HG03103 (cell line): ENCODE measurements at regions not wholly inside any gene's neighbourhood (a gene's known extent, or its start where the extent isn't known, plus 50 kb on each side); places are given as distances from the start of the nearest gene placed in this dataset.

Experiments
- ATAC-seq: cut with Tn5 transposase; IDR thresholded peaks from one replicate; pipeline ENCODE4 v1.9.1; 2021; ENCODE audit warnings: low read depth; ENCODE audit not compliant: unreplicated experiment

DNA sequence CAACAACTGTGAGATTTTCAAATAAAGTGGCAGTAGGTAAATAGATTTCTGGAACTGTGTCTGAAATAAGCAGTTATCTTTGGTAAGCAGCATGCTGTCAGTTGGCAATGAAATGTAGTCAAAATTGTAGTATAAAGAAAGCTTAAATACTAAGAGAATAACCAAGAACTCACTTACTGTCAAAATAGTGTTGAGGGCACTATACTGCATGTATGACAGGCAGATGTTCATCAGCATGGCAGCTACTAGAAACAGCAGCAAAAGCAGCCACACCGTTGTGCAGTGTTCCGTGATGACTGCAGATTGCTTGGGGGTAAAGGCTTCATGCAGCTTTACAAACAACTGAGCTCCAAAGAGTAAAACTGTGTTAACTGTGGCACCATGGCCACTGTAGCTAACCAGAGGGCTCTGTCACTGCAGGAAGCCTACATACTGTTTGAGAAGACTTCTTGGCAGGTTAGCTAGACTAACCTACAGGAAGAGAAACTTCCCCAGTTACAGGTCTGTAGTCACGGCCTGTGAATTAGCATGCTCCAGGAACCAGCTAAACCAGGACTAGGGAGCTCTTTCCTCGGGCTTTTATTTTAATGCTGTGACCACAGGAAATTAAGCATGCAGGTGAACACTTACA, 459.7 kb downstream of the TBL1XR1 start:
- no peak for ATAC-seq

DNA sequence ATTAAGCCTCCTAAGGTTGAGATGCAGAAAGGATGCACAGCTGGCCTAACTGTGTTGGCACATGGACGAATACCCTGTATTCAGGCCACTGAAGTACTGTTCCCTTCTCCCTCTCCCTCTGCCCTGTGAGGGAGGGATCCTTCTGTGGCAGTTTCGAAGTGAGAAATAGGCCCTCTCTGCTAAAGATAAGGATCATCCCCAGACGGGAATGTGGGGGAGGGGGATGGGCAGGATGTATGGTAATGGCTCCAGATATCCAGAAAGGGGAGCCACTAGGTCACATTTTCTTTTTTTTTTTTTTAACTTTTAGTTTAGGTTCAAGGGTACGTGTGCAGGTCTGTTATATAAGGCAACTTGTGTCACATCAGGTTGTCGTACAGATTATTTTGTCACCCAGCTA, 463.1 kb downstream of the TBL1XR1 start:
- no peak for ATAC-seq

DNA sequence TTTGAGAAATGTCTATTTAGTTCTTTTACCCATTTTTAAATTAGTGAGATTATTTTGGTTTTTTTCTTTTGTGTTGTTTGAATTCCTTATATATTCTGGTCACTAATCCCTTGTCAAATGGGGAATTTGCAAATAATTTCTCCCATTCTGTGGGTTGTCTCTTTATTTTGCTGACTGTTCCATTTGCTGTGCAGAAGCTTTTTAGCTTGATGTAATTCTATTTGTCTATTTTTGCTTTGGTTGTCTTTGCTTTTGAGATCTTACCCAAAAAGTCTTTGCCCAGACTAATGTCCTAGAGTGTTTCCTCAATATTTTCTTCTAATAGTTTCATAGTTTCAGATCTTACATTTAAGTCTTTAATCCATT, 472.9 kb downstream of the TBL1XR1 start:
- ATAC-seq: no peak

DNA sequence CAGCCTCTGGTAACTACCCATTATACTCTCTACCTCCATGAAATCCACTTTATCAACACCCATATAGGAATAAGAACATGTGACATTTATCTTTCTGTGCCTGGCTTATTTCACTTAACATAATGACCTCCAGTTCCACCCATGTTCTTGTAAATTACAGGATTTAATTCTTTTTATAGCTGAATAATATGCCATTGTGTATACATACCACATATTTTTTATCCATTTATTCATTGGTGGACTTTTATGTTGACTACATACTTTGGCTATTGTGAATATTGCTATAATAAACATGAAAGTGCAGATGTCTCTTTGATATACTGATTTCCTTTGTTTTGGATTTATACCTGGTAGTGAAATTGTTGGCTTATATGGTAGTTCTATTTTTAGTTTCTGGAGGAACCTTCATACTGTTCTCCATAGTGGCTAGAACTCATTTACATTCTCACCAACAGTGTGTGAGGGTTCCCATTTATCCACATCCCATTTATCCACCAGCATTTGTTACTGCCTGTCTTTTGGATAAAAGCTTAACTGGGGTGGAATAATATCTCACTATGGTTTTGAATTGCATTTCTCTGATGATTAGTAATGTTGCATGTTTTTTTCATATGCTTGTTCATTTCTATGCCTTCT, 473.4 kb downstream of the TBL1XR1 start:
- no peak for ATAC-seq

DNA sequence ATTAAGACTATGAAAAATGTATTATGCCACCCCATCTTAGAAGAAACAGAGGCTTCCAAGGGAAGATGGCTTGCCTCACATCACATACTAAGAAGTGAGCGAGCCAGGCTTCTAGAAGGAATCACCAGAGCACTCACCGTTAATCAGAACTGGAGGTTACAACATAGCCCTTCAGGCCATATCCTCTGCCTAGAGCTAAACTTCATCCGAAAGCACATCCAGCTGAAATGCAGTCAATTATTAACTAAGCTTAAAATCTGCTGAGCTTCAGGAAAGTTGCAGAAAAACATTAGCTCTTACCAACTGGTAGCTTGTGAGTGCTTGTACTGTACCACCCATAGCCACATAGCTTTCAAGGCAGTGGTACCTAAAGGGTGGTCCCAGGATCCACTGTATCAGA, 483.2 kb downstream of the TBL1XR1 start:
- ATAC-seq: no peak

DNA sequence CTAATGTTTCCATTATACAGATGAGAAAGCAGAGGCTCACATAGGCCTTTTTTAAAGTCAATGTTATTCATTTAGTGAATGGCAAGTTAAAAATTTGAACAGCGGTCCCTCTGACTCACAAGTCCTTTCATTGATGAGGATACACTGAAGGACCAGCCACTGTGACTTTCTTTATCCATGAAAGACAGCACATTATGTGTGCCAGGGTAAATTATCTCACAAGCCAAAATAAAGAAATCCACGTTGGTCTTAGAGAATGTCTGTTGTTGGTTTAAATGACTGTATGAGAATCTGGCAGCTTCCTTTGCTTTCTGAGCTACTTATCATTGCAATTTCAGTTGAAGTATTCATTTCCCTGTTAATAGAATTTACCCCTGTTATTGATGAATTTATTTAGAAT, 485.1 kb downstream of the TBL1XR1 start:
- no peak for ATAC-seq

DNA sequence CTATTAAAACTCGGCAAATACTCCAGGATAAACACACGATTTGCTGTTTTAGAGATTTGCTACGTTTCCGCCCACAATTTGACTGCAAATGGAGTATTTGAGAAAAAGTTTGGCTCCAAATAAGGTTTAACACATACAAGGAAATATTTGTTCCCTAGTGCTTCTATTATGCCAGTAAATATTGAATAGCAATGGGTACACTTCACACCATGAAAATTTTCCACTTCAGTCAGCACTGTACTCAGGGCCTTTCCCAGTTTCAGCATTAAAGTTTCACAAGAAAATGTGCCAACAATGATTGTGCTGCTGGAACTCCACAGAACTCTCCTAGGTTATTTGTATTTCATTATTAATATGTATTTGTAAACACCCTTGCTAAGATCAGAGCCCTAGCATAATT, 498.0 kb downstream of the TBL1XR1 start:
- ATAC-seq: no peak

DNA sequence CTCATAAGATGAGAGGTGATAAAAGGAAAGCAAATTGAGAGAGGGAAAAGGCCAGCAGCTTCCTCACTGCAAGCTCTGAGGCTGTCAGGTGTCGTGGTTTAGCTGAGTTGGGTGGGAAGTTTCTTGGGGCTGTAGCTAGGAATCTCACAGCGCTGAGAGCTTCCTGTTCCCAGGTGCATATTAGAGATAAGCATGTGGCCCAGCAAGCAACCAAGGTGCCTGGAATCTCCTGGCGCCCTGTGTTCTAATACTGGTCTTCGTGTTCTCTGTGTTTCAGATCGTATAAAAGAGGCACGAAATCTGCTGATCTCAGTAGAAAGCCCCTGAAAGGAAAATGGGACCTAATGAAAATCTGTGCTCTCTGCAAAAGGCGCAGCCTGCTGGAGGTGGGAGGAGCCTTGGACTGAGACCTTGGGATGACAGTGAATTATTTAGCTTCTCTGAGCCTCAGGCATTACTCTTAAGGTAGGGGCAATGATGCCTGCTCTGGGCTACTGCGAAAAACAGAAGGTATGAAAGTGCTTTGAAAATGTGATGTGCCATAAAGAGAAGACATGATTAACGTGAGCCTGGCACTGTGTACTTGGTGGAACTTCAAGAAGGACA, 499.9 kb downstream of the TBL1XR1 start:
- ATAC-seq: no peak

DNA sequence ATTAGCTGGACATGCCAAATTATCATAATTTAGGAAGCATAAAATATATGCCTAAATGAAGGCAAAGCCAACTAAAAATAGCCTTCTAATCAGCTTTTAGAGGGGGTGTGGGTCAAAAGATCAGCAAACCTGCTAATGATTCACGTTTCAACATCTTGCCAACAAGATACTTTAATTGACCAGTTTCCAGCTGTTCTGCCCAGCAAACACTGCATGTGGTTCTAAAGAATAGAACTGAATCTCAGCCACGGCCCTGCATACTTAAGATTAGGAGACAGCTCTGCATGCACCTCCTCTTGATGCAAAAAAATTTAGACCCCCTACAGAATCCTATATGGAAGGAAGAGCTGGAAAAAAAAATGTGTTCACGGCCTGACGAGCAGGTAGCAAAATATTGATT, 500.5 kb downstream of the TBL1XR1 start:
- no peak for ATAC-seq

DNA sequence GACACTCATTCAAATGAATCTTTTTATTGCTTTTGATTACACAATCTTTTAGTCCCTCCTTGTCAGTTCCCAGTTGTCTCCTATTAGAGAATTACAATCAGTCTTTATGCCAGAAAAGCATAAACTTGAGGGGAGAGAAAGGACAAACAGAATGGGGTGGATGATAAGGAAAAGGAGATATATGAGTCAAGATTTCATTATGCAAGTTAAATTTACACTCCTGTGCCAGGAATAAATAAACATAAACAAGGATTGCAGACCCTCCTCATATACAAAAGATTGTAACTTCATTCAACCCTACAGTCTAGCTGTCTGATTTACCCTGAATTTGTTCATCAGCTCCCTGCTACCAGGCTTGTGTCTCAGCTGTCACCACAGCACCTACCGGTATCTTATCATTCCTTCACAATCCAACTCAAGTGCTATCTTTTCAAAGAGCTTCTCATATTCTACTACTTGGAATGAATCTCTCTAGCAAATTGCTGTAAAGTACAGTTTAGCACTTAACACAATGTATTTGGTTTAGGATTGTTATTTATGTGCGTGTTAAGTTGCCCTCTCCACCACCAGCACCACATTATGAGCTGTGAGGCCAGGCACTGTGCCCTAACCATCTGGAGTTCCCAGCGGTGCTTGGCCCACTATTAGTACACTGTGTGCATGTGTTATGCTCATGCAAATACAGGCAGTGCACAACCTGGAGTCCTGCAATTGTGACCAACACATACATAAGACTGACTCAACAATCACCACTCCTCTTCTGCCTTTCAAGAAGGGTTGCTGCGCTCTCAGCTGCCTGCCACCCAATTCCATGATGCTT, 504.1 kb downstream of the TBL1XR1 start:
- no peak for ATAC-seq

DNA sequence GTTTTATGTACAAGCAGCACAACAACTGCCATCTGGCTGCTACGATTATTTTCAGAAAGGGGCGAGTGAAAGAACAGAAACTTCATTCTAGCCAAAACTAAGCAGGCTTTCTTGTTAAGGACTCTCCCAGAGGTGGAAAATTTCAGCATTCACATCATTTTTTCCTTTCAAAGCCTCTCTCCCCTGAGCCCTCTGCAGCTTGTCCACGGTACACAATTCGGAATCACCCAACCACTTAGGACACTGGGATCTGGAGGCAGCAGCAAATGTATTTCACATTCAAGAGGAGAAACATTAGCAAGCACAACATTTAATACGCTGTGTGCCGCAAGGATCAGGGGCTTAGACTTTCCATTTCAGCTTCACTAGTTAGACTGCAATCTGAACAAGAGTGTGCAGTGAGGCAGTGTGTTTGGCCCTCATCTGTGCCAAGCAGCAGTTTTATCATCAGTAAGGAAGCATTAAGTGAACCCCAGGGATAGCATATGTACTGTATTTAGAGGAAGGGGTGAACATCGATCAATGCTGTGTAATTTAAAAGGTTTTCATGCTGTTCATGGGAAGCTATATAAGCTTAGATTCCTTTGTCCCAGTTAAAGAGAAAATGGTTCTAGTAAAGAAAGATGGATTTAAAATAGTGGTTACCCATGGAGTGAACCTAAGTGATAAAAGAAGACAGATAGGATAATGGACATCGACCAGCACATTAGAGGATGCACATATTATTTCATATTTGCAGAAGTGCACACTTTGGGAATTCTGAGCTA, 504.9 kb downstream of the TBL1XR1 start:
- ATAC-seq: no peak

DNA sequence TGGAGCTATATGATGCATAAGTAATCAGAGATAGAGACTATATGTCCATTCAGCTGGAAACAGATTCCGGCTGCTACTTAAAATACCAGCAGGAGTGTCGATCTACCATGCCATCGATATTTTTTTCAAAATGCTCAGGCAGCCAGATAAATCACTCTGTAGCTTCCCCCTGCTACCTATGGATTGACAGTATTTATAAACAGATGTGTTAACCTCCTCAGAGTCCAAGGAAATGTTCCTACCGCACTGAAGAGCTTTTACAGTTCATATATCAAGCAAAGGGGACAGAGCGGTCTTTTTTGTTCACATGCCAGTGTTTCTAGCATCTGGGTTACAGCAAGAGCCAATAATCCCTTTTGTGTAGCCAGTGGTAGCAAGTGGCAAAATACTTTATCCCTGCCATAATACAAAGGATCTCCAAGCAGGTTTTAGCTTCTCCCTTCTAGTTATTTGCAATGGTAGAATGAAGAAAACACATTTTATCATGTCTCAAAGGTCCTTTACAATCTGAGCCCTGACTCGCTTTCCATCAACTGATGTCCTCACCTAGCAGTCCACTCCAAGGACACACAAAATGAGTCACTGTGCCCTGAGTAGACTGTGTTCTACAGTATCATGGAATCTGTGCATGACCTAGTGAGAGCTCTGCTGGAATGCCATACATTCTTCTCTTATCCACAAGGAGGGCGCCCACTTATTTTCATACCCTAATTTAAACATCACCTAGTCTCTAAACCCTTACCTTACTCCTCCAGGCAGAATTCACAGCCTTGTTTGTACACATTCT, 507.0 kb downstream of the TBL1XR1 start:
- no peak for ATAC-seq

DNA sequence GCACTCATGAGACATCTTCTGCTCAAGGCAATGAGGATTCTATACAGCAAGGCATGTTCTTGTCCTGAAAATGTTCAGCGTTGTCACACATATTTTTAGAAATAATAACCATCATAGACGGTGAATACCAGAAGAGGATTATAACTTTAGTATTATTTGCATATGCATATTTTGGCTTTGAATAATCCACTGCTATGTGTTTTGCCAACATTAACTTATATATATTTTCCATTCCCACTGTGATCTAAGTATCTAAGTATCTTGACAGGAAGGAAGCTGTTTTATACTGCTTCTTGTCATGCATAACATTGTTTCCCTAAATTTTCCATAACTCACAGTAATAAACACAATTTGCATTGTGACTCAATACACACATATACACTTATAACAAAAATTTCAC, 509.5 kb downstream of the TBL1XR1 start:
- no peak for ATAC-seq

DNA sequence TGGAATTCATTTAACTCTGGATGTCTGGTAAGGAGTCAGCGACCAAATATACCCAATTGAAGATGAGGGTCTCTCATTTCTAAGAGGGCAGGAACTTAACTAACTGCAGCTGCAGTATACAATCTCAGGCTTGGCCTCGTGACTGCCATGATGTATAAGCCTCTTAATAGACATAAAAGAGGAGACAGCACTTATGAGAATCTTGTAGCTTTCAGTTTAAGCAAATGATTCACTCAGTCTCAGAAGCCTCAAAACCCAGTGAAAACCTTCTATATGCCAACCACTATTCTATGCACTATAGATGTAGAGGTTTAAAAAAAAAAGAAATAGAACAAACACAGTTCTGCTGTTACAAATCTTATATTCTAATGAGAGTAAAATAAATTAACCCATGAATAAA, 513.9 kb downstream of the TBL1XR1 start:
- no peak for ATAC-seq

DNA sequence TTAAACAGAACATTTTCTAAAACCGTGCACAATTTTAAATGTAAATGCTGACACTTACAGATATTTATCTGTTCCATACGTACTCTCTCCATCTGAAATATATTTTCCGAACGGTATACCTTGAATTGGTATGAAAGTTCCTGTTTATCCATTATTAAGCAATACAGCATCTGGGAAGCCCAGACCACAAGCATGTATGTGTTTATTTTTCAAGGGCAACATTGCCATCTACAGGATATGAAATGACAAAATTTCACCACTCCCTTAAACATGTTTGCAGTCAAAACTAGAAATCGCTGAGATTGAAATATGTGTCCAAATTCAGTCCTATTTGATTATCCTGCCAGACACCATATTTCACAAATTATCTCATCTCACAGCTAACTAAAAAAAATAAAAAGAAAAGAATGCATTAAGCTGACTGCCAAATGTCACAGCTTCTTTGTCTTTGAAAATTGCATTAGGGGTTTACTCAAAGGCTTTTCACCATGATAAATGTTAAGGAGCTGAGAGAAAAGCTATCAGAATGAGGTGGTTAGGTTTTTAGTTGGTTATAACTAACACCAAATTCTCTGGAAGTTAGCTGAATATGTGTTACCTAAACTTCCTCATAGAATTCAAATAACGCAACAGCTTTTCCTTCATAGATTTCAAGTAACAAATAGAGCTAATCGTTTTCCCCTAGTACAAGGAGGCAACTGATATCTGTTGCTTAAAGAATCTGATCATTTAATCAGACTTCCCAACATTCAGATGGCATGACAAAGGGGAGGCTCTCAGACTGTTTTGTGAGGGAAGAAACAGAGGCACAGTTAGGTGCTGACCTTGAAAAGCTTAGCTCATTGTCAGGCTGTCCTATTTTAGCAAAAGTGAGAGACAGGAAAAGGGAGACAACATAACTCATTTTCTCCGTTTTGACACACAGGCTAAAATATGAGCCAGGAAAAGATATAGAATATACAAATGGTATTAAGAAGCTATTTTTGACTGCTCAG, 533.1 kb downstream of the TBL1XR1 start:
- ATAC-seq: no peak

DNA sequence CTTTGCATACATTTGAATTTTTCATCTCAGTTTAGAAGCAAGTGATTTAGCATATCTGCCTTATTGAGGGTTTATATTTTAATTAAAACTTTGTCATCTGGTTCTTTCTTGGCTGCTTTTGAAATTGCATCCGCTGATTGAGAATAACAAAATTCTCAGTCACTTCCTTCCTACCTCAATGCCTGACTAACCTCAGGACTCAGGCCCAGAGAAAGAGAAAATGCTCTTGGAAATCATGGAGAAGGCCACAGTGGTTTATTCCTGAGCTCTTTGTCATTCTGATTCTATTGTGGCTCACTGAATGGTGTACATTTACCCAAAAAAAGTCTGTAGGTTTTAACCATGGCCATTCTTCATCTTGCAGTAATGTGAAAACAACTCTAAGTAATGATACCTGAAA, 533.9 kb downstream of the TBL1XR1 start:
- ATAC-seq: no peak

DNA sequence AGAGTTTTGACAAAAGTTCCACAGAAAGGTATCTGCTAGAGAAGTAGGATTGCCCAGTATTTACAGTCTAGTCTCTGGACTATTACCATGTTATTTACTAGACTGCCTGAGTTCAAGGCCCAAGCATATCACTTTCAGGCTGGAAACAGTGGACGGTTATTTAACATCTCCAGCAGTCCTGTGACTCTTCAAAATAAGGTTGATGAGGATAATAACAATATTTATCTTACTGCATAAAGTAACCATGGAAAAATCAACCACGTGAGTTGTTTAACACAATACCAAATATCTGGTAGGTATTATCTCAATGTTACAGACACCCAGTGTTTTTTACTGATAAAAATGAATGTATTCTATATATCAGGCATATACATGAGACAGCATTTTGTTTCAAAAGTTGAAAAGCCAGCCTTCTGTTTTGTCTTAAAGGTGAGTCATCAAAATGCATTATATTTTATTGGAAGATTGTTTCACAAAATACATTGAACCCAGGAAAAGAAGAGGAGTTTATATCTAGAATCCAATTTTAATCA, 535.8 kb downstream of the TBL1XR1 start:
- no peak for ATAC-seq

DNA sequence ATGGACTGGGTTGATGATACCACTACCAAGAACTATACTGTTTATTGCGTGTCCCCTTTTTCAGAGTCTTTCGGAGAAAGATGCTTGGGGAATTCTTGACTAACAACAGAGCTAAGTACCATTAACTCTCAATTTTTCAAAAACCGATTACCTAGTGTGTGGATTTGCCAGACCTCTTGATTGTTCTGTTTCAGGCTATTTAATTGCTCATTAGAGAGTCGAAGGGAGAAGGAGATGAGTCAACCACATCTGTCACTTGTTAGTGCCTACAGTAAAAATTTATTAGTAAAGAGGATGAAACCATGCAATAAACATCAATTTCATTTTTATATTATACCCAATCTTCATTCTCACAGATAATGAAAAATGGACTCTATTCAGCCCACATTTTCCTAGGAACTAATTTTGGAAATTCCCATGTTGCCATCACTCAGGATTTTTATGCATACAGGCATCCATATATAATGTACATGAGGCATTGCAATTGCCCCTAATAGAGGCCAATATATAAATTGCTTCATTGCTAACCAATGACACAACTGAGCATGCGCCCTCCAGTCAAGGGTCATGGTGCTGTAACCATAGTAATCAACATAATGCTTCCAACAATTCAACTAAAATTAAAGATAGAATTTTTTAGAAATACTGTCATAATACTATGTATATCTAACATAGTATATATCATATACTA, 541.7 kb downstream of the TBL1XR1 start:
- no peak for ATAC-seq
